Muscle layer of colon (tissue), 2 donors: ENCODE measurements at regions not wholly inside any gene's neighbourhood (a gene's known extent, or its start where the extent isn't known, plus 50 kb on each side); places are given as distances from the start of the nearest gene placed in this dataset.
"Not testable (repeated sequence)": the region's sequence is repeated elsewhere in the genome, so short reads cannot be mapped to it uniquely, and the experiment has no call there.

ENCODE experiments used
- H3K27ac ChIP-seq: one replicate; pipeline ENCODE4 v1.7.0; 2013; ENCODE audit warnings: low read depth, mild to moderate bottlenecking, low read length, moderate library complexity
- H3K27me3 ChIP-seq, 2 donors: one replicate each; pipeline ENCODE4 v1.7.0; 2013; ENCODE audit warnings: low read length in 2 of 2, mild to moderate bottlenecking in 2 of 2; ENCODE audit not compliant: insufficient read depth in 2 of 2, control insufficient read depth in 1 of 2
- H3K36me3 ChIP-seq: one replicate; pipeline ENCODE4 v1.7.0; 2013; ENCODE audit warnings: mild to moderate bottlenecking, low read length; ENCODE audit not compliant: insufficient read depth
- H3K4me1 ChIP-seq: one replicate; pipeline ENCODE4 v1.7.0; 2013; ENCODE audit warnings: mild to moderate bottlenecking, low read length; ENCODE audit not compliant: insufficient read depth
- H3K4me3 ChIP-seq, 2 donors: one replicate each; pipeline ENCODE4 v1.7.0; 2013; ENCODE audit warnings: low read length in 2 of 2, low read depth in 1 of 2, mild to moderate bottlenecking in 1 of 2, moderate library complexity in 1 of 2
- H3K9ac ChIP-seq: one replicate; pipeline ENCODE4 v1.7.0; 2013; ENCODE audit warnings: low read length
- H3K9me3 ChIP-seq: one replicate; pipeline ENCODE4 v1.7.0; 2013; ENCODE audit warnings: mild to moderate bottlenecking, low read length
- donor health status: abdominal sarcoma.
- donor health status: Adenocarcinoma of cecum.

DNA sequence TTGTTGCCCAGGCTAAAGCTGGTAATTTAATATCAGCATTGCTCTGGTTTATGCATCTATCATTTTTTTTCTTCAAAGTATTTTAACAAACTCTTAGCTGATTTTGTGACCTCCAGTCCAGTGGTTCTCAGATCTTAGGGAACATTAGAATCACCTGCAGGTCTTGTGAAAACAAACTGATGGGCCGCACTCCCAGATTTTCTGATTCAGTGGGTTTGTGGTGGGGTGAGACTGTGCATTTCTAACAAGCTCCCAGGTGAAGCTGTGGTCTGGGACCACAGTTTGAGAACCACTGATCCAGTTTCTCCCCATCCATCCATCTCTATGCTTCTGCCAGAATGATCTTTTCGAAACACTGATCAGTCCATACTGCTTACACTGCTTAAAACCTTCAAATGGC is 305.7 kb upstream of the USP24 start:
- Histone ChIP-seq H3K9ac (no peak overlapping the region), H3K36me3 (no peaks in the 10 kb centered on the region), H3K9me3 (no peaks in the 10 kb centered on the region), H3K4me3 (no peak overlapping the region), H3K4me1 (peaks cover 37% of the 10 kb centered on the region), H3K27me3 (no peaks in the 10 kb centered on the region), H3K27ac (no peak overlapping the region)

DNA sequence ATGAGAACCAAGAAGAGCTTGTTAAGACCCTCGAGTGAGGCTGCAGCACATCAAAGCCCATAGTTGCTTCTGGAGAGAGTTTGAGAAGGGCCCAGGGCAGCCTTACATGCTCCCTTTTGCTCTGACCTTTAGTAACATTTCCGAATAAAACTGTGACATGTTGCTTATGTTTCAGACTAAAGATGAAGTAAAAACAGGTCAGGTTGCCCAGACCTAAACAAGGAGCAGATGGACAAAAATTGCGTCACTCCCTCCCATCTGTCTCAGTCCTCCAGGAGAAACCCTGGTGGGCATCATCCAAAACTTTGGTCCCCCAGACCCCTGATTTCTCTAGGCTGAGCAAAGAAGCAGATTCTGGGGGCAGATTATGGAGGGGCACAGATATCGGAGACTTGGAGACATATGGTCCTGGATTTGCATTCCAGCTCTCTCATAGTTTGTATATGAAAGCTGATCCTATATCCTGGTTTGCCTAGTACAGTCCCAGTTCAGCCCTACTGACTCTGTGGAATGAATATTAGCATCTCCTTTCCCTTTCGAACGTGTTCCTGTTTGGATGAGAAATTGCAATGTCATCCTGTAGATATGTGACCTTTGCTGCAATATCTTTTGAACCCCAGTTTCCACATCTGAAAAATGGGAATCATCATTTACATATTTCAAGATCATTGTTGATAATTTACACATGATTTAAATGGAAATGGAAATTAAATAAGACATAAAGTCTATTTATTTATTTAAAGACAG is 304.9 kb upstream of the USP24 start:
- Histone ChIP-seq H3K4me1 (peaks cover 37% of the 10 kb centered on the region), H3K36me3 (no peaks in the 10 kb centered on the region), H3K9me3 (no peaks in the 10 kb centered on the region), H3K4me3 (no peak overlapping the region), H3K27me3 (no peaks in the 10 kb centered on the region), H3K27ac (no peak overlapping the region), H3K9ac (no peak overlapping the region)

DNA sequence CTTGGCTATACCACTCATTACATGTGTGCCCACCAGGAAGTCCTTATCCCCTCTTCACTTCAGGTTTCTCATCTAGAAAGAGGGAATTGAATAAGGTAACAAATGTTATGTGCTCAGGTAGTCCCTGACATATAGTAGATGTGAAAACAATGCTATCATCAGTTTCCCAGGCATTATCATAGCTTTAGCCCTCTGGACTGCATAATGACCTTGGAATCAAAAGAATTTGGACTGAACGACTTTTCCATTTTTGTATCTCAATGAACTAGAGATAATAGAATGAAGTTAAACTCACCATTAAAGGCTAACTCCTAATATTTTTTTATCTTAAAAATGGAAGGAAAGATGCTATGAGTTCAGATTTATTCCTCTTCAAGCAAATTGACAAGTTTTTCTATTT is 304.1 kb upstream of the USP24 start:
- no peaks in the 10 kb centered on the region for H3K27me3 ChIP-seq
- H3K4me1 ChIP-seq, result peaks cover 37% of the 10 kb centered on the region
- H3K36me3 ChIP-seq, result no peaks in the 10 kb centered on the region
- H3K4me3 ChIP-seq, result no peak overlapping the region
- H3K9ac ChIP-seq, result no peak overlapping the region
- no peaks in the 10 kb centered on the region for H3K9me3 ChIP-seq
- peak overlapping the region; percentile 1 for H3K27ac ChIP-seq

DNA sequence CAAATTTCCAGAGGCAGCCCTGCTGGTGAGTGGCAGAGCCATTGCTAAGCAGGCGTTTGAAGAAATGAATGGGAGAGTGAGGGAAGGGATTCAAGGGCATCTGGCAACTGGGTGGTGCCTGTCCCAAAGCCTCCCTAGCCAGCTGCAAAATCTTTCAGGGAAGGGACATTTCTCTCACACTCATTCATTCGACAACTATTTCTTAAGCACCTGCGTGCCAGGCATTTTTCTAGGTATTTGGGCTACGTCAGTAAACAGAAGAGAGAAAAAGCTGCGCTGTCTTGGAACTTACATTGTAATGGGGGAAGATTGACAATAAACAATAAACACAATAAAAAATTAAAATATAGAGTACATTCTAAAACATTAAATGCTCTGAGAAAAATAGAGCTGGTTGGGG is 301.9 kb upstream of the USP24 start:
- no peak overlapping the region for H3K27ac ChIP-seq
- H3K27me3 ChIP-seq, result no peaks in the 10 kb centered on the region
- H3K9ac ChIP-seq, result no peak overlapping the region
- H3K9me3 ChIP-seq, result no peaks in the 10 kb centered on the region
- H3K4me1 ChIP-seq, result peaks cover 42% of the 10 kb centered on the region
- no peak overlapping the region for H3K4me3 ChIP-seq
- no peaks in the 10 kb centered on the region for H3K36me3 ChIP-seq

DNA sequence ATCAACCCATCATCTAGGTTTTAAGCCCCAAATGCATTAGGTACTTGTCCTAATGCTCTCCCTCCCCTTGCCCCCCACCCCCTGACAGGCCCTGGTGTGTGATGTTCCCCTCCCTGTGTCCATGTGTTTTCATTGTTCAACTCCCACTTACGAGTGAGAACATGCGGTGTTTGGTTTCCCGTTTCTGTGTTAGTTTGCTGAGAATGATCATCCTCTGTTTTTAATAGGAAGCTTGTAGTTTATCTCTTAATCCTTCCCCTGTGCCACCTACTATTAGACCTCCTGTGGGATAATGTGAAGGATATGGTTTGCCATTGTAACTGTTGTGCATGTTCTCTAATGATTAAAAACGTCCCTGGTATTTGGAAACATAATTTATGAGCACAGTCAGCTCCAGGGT is 299.4 kb upstream of the USP24 start:
- peaks cover 43% of the 10 kb centered on the region for H3K4me1 ChIP-seq
- H3K4me3 ChIP-seq, H3K27me3 ChIP-seq, H3K9me3 ChIP-seq, H3K36me3 ChIP-seq, H3K27ac ChIP-seq, H3K9ac ChIP-seq: not testable (repeated sequence)

DNA sequence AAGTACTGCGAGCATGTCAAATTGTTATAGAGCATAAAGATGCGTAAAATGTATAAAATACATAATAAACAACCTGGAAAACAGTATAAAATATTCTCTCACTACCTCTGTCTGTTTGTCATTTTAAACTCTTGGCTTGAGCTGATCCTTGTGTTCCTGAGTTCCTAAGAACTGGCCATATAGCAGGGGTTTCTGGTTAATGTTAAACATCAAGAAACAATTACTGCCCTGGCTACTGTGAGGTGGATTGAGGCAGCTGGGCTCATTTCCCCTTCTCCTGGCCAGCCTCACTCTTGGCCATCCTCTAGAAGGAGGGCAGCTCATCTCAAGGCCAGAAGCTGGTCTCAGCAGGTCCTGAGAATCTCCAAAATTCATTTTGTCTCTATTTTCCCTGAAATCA is 297.3 kb upstream of the USP24 start:
- H3K27me3 ChIP-seq, result no peaks in the 10 kb centered on the region
- no peak overlapping the region for H3K4me3 ChIP-seq
- H3K9ac ChIP-seq, result no peak overlapping the region
- H3K27ac ChIP-seq, result peak overlapping the region; percentile 59
- H3K4me1 ChIP-seq, result peaks cover 36% of the 10 kb centered on the region
- no peaks in the 10 kb centered on the region for H3K36me3 ChIP-seq
- H3K9me3 ChIP-seq, result no peaks in the 10 kb centered on the region

GRCh38 chr1:55507578-55507931 is 292.4 kb upstream of the USP24 start:
- H3K27ac ChIP-seq, result no peak overlapping the region
- H3K9ac ChIP-seq, result no peak overlapping the region
- H3K36me3 ChIP-seq, result no peaks in the 10 kb centered on the region
- peaks cover 51% of the 10 kb centered on the region for H3K4me1 ChIP-seq
- H3K4me3 ChIP-seq, result no peak overlapping the region
- no peaks in the 10 kb centered on the region for H3K27me3 ChIP-seq
- no peaks in the 10 kb centered on the region for H3K9me3 ChIP-seq

DNA sequence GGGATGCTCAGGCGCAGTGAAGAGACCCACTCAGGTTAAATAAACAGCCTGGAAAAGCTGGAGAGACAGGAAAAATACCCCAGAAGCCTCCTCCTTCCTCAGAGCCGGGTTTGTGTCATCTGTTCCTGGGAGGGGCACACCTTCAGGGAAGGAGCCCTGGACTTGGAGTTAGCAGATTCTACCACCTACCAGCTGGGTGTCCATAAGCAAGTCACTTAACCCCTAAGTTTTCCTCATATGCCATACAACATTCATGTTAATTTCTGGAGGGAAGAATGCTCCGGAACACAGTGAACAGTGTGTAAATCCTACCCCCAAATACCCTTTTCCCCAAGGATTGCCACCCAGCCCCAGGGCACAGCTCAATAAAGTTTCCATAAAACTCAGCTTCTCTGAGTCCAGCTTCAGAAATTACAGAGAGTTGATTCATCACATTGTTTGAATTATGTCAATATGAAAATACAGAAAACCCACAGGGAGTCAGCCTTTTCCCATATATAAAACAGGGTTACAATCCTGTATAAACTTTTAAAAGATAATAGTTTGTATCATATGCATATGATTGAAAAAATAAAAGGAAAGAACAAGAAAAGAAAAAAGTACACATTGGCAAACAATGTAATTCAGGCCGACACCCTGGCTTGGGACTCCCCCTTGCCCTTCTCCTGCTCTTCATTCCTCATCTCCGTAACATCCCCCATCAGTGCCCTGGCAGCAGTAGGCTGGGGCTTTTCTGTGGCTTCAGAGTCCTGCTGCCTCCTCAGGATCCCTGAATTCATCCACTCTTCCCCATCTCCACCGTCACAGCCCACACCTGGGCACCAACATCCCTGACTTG is 291.8 kb upstream of the USP24 start:
- no peak overlapping the region for H3K27ac ChIP-seq

DNA sequence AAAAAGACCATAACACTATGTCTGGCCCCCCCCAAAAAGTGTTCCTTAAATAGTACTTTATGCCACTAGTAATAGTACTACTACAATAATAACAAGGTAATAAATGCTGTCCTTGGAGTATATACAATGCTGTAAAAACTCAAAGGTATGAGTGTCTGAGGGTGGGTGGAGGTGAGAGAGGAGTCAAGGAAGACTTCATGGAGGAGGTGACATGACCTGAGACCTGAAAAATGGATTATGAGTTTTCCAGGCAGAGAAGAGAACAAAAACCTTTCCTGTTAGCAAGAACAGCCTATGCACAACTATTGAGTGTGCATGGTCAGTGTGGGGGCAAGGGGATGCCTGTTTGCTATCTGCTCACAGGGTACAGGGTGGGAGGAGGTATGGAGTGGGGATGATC is 290.2 kb upstream of the USP24 start:
- Histone ChIP-seq H3K4me1 (peaks cover 34% of the 10 kb centered on the region), H3K36me3 (no peaks in the 10 kb centered on the region), H3K9me3 (no peaks in the 10 kb centered on the region), H3K4me3 (no peak overlapping the region), H3K27ac (no peak overlapping the region), H3K27me3 (no peaks in the 10 kb centered on the region), H3K9ac (no peak overlapping the region)

More for the DNA sequence above, 291.8 kb upstream of the USP24 start:
- H3K9ac ChIP-seq, result no peak overlapping the region
- no peaks in the 10 kb centered on the region for H3K36me3 ChIP-seq
- H3K4me3 ChIP-seq, result no peak overlapping the region
- no peaks in the 10 kb centered on the region for H3K9me3 ChIP-seq
- no peaks in the 10 kb centered on the region for H3K27me3 ChIP-seq
- peaks cover 47% of the 10 kb centered on the region for H3K4me1 ChIP-seq

DNA sequence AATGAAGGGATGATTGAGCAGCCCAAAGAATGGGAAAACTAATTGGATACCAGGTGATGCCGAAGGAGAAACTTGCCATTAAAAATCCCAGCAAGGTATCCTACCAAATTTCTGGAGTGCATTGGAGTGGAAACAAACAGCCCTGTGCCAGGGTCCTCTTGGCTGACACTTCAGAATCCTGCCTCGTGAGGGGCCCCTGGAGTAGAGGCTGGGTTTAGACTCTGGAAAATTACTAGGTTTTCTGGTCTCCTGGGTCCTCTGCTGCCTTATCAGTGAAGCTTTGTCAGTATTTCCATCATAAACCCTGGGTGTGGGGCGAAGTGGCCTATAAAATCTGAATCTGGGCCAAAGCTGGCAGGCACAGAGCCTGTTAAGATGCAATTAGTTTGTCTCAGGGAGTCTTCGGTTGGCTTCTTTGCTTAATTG is 289.2 kb upstream of the USP24 start:
- no peaks in the 10 kb centered on the region for H3K36me3 ChIP-seq
- no peaks in the 10 kb centered on the region for H3K27me3 ChIP-seq
- H3K9me3 ChIP-seq, result no peaks in the 10 kb centered on the region
- H3K9ac ChIP-seq, result no peak overlapping the region
- peak overlapping the region; percentile 17 for H3K27ac ChIP-seq
- no peak overlapping the region for H3K4me3 ChIP-seq
- peaks cover 28% of the 10 kb centered on the region for H3K4me1 ChIP-seq

DNA sequence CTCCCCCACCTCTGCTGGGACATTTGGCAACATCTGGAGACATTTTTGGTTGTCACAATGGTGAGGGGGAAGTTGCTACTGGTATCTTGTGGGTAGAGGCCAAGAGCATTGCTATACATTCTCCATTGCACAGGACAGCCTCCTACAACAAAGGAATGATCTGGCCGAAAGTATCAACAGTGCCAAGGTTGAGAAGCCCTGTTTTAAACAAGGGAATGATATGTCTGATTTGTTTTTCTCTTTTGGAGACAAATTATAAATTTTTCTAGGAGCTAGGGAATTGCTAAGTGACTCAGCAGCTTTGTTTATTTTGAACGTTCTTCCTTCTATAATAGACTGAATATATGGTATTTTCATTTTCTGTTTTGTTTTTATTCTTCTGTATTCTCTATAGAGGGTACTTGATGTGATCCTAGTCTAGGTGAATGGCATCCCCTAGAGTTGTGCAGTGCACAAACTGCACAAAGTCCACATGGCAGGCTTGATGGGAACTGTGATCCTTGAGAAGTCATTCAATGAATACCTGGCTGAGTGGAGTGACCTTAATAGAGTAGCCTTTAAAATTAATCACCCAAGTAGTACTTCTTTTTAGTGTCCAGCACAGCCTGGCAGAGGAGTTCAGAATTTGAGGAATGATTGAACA is 288.6 kb upstream of the USP24 start:
- Histone ChIP-seq H3K27ac (peak overlapping the region; percentile 17), H3K9me3 (no peaks in the 10 kb centered on the region), H3K36me3 (no peaks in the 10 kb centered on the region), H3K4me1 (peaks cover 28% of the 10 kb centered on the region), H3K27me3 (no peaks in the 10 kb centered on the region), H3K4me3 (no peak overlapping the region), H3K9ac (no peak overlapping the region)
